Right lobe of liver (tissue), 6 donors: ENCODE measurements at regions not wholly inside any gene's neighbourhood (a gene's known extent, or its start where the extent isn't known, plus 50 kb on each side); places are given as distances from the start of the nearest gene placed in this dataset.
"Not testable (repeated sequence)": the region's sequence is repeated elsewhere in the genome, so short reads cannot be mapped to it uniquely, and the experiment has no call there.

Experiments
- ATAC-seq, 4 donors: fragments of 200-7000 bp; cut with Tn5 transposase; one replicate each; pipeline ENCODE4 v1.9.1; 2020; ENCODE audit warnings: mild to moderate bottlenecking in 4 of 4, moderate library complexity in 4 of 4
- DNase-seq, 3 donors: peaks; one replicate each; pipeline ENCODE4 v3.0.0-alpha.2; 2020
- H3K27ac ChIP-seq, 3 donors: fragments of 200-600 bp; one replicate each; pipeline ENCODE4 v1.8.0; 2022
- H3K27me3 ChIP-seq, 2 donors: fragments of 200-600 bp; one replicate each; pipeline ENCODE4 v1.8.0; 2022
- H3K36me3 ChIP-seq, 4 donors: fragments of 200-600 bp; sonication (generic) in 1 of 4; one replicate each; pipeline versions ENCODE4 v1.5.1 to v1.8.0; 2017 to 2022; ENCODE audit warnings: control low read depth in 1 of 4
- H3K4me1 ChIP-seq, 4 donors: fragments of 200-600 bp; sonication (generic) in 1 of 4; one replicate each; pipeline versions ENCODE4 v1.5.1 to v1.8.0; 2017 to 2022; ENCODE audit warnings: control low read depth in 1 of 4
- H3K4me3 ChIP-seq, 3 donors: fragments of 200-600 bp; one replicate each; pipeline ENCODE4 v1.8.0; 2022
- H3K9me3 ChIP-seq, 4 donors: fragments of 200-600 bp; sonication (generic) in 1 of 4; one replicate each; pipeline versions ENCODE4 v1.5.1 to v1.8.0; 2017 to 2022; ENCODE audit warnings: control low read depth in 1 of 4
- POLR2A ChIP-seq: fragments of 450-650 bp; IDR thresholded peaks from one replicate; pipeline ENCODE4 v1.6.1; 2017; ENCODE audit warnings: antibody characterized with exemption, mild to moderate bottlenecking
- WGBS: methylation state at CpG from one replicate; pipeline ENCODE4 v1.1.6; 2018; ENCODE audit warnings: low coverage, low lambda C conversion rate; ENCODE audit not compliant: insufficient coverage; ENCODE audit errors: missing lambda C conversion rate; 5-methylcytosine and 5-hydroxymethylcytosine counted together
- intact Hi-C, 2 donors: fragments of 100-400 bp; cut with DNase I; formaldehyde crosslinking; loops; one replicate each; pipeline versions ENCODE4 v1.11.2 to v1.14.1; 2022
- TF ChIP-seq, protein P1 (sequence below), 4 donors: fragments of 200-600 bp in 3 of 4; fragments of 450-650 bp in 1 of 4; IDR thresholded peaks; one replicate each; pipeline versions ENCODE4 v1.5.1 to v1.8.0; 2016 to 2022; ENCODE audit warnings: antibody characterized with exemption in 4 of 4, mild to moderate bottlenecking in 2 of 4
- donor health status: DM: no; HTN: yes; CAD: no.
- donor health status: DM: no; HTN: no; CAD: no.
- donor health status: DM: no; HTN: no; CAD: no.
- donor health status: DM: no; HTN: yes; CAD: no.
- donor health status: DM: no; HTN: yes; CAD: no.

DNA sequence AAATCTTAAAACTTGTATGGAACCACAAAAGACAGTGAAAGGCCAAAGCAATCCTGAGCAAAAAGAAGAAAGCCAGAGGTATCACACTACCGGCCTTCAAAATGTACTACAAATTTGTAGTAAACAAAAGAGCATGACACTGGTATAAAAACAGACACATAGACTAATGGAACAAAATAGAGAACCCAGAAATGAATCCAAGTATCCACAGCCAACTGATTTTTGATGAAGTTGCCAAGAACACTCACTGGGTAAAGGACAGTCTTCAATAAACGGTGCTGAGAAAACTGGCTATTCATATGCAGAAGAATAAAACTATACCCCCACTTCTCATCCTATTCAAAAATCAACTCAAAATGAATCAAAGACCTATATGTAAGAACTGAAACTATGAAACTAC lies 390.1 kb downstream of the PRELID2 start:
- no peak overlapping the region for H3K4me3 ChIP-seq
- no peaks in the 10 kb centered on the region for H3K27me3 ChIP-seq
- H3K4me1 ChIP-seq = no peaks in the 10 kb centered on the region
- H3K9me3 ChIP-seq = no peaks in the 10 kb centered on the region
- H3K27ac ChIP-seq = no peak overlapping the region
- ATAC-seq (no peak), DNase-seq (no peak)
- 70% methylated on average over 2 of the region's 2 CpGs for WGBS
- H3K36me3 ChIP-seq = no peaks in the 10 kb centered on the region
- intact Hi-C loops = no loop called here
- TF ChIP-seq POLR2A = no peak
- TF ChIP-seq, protein P1, sequence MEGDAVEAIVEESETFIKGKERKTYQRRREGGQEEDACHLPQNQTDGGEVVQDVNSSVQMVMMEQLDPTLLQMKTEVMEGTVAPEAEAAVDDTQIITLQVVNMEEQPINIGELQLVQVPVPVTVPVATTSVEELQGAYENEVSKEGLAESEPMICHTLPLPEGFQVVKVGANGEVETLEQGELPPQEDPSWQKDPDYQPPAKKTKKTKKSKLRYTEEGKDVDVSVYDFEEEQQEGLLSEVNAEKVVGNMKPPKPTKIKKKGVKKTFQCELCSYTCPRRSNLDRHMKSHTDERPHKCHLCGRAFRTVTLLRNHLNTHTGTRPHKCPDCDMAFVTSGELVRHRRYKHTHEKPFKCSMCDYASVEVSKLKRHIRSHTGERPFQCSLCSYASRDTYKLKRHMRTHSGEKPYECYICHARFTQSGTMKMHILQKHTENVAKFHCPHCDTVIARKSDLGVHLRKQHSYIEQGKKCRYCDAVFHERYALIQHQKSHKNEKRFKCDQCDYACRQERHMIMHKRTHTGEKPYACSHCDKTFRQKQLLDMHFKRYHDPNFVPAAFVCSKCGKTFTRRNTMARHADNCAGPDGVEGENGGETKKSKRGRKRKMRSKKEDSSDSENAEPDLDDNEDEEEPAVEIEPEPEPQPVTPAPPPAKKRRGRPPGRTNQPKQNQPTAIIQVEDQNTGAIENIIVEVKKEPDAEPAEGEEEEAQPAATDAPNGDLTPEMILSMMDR (IDR thresholded peaks at IDR 0.05) = no peak

DNA sequence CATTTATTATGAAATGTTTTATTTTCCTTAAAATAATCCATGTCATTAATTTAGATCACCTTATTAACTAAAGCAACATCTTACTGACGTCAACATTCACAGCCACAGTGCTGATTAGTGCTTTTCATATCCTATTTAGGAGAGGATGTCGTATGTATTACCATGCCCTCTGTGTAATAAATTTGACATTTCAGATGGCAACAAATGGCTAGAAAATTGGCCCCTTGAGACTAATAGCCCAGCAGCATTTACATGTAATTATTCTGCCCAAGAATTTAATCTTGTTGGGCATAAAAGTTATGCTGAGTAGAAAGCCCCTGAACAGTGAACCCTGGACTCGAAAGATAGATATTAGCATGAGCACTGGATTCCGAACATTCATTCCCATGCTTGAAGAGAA lies 391.2 kb downstream of the PRELID2 start:
- H3K36me3 ChIP-seq = no peaks in the 10 kb centered on the region
- no peaks in the 10 kb centered on the region for H3K9me3 ChIP-seq
- ATAC-seq (no peak), DNase-seq (no peak)
- no peaks in the 10 kb centered on the region for H3K4me1 ChIP-seq
- H3K27ac ChIP-seq = no peak overlapping the region
- no peak overlapping the region for H3K4me3 ChIP-seq
- intact Hi-C loops = no loop called here
- TF ChIP-seq, protein P1 (IDR thresholded peaks at IDR 0.05) = no peak
- no peak for TF ChIP-seq POLR2A
- no peaks in the 10 kb centered on the region for H3K27me3 ChIP-seq
- WGBS = 67% methylated on average over 4 of the region's 4 CpGs

DNA sequence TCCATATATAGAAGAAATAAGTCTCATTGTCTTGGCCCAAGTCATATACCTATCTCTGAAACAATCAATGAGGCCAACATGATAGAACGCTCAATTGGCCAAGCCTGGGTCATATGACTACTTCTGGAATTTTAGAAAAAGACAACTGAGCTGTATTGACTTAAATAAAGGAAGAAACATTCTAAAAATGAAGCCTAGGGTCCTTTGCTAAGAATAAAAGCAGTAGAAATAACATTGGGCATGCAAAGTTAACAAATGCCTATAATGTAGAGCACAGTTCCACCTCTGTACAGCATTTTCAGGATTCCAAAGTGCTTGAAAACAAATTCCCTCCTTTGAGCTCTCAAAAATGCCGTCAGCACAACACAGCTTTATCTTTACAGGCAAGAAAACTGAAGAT lies 391.8 kb downstream of the PRELID2 start:
- H3K36me3 ChIP-seq = no peaks in the 10 kb centered on the region
- no peak for TF ChIP-seq POLR2A
- TF ChIP-seq, protein P1 (IDR thresholded peaks at IDR 0.05) = no peak
- no peak for DNase-seq
- no peaks in the 10 kb centered on the region for H3K9me3 ChIP-seq
- 45% methylated on average over 2 of the region's 2 CpGs for WGBS
- no peak overlapping the region for H3K4me3 ChIP-seq
- no peaks in the 10 kb centered on the region for H3K4me1 ChIP-seq
- ATAC-seq = no peak
- intact Hi-C loops = no loop called here
- H3K27me3 ChIP-seq = no peaks in the 10 kb centered on the region
- H3K27ac ChIP-seq = no peak overlapping the region

DNA sequence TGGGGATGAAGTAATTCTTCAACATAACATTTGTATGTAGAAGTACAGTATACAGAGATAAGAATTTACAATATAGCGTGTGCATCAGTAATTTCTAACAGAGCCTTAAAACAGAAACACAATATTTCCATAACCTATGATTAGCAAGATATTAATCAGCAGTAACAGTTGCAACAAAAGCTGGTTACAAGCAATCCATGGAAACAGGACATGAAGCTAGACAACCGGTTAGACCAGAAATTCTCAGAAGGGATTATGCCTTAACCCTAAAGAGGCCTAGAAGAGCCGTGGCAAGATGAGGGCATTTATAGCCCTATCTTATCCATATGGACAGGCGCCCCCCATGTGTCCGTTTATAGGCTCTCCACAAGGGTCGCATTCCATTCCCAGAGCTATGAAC lies 392.5 kb downstream of the PRELID2 start:
- H3K9me3 ChIP-seq, H3K27me3 ChIP-seq, DNase-seq, ATAC-seq, H3K36me3 ChIP-seq, H3K4me3 ChIP-seq, H3K4me1 ChIP-seq, intact Hi-C loops, H3K27ac ChIP-seq: not testable (repeated sequence)
- WGBS = 100% methylated on average over 2 of the region's 6 CpGs

DNA sequence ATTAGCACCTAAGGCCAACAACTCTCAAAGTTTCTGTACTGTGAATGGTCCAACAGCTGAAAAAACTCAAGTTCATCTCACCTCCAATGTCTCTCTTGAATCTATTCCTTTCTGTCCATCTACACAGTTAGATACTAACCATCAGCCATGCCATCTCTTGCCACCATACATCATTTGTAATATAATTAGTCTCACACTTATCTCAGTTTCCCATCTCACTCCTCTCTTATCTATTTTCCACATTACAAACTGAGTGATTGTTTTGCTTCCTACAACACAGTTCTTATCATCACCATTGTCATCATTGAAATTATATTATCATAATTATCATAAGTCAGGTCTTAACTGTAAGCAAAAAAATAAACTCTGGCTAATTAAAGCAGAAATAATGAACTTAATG lies 393.9 kb downstream of the PRELID2 start:
- ATAC-seq (no peak), DNase-seq (no peak)
- no peaks in the 10 kb centered on the region for H3K27me3 ChIP-seq
- no peaks in the 10 kb centered on the region for H3K9me3 ChIP-seq
- H3K27ac ChIP-seq = no peak overlapping the region
- no peaks in the 10 kb centered on the region for H3K36me3 ChIP-seq
- no peak overlapping the region for H3K4me3 ChIP-seq
- no peaks in the 10 kb centered on the region for H3K4me1 ChIP-seq
- TF ChIP-seq, protein P1 (IDR thresholded peaks at IDR 0.05) = no peak
- no peak for TF ChIP-seq POLR2A
- intact Hi-C loops = no loop called here
